ENCODE measurements at regions not wholly inside any gene's neighbourhood (a gene's known extent, or its start where the extent isn't known, plus 50 kb on each side); places are given as distances from the start of the nearest gene placed in this dataset.

DNA sequence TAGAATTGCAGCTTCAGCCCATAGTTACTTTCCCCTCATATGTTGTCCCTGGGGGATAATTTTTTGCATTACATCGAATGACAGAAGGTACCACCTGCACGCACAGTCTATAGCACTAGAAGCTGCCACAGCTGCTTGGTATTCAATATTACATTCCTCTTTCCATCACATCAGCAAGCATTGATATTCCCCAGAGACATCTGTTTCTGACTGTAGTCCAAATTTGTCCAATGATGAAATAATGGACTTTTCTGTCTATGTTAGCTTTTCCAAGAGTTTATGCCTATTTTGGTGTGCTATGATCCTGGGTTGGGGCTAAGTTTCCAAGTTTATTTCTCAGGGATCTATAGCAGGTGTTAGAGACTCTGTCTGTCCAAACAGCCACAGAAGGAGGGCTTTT, 335.4 kb downstream of the LRIG3 start:
- no peak for TF ChIP-seq CREB1 (IDR thresholded peaks at IDR 0.05; ENCODE audit: low read depth)
- TF ChIP-seq TAF1 (IDR thresholded peaks at IDR 0.05; ENCODE audit: low read depth) = no peak
- TF ChIP-seq CEBPB (IDR thresholded peaks at IDR 0.05) = no peak
- no peak for TF ChIP-seq EP300 (IDR thresholded peaks at IDR 0.05; ENCODE audit: borderline replicate concordance)
- TF ChIP-seq FOXM1 (IDR thresholded peaks at IDR 0.05; ENCODE audit: borderline replicate concordance, low read depth) = no peak
- TF ChIP-seq TEAD4 (IDR thresholded peaks at IDR 0.05) = no peak

DNA sequence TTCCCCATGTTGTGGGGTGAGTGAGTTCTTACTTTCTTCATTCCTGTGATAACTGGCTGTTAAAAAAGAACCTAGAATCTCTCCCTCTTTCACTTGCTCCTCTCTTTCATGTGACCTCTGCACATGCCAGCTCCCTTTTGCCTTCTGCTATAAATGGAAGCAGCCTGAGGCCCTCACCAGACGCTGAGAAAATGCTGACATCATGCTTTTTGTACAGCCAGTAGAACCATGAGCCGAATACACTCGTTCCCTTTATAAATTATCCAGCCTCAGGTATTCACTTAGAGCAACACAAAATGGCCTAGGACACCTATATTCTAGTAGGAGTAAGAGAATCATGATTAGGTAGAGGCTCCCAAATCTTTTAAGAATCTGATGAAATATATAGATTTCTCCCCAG, 333.5 kb downstream of the LRIG3 start:
- TF ChIP-seq TAF1 (IDR thresholded peaks at IDR 0.05; ENCODE audit: low read depth) (no peak), RAD21 (IDR thresholded peaks at IDR 0.05; ENCODE audit: low read depth) (no peak), TEAD4 (IDR thresholded peaks at IDR 0.05) (no peak), TCF12 (IDR thresholded peaks at IDR 0.05; ENCODE audit: low read depth) (no peak), EP300 (IDR thresholded peaks at IDR 0.05; ENCODE audit: borderline replicate concordance) (no peak), NFIC (IDR thresholded peaks at IDR 0.05) (no peak), CEBPB (IDR thresholded peaks at IDR 0.05) (no peak), FOXM1 (IDR thresholded peaks at IDR 0.05; ENCODE audit: borderline replicate concordance, low read depth) (no peak), CREB1 (IDR thresholded peaks at IDR 0.05; ENCODE audit: low read depth) (no peak)
- TF ChIP-seq, protein P1, sequence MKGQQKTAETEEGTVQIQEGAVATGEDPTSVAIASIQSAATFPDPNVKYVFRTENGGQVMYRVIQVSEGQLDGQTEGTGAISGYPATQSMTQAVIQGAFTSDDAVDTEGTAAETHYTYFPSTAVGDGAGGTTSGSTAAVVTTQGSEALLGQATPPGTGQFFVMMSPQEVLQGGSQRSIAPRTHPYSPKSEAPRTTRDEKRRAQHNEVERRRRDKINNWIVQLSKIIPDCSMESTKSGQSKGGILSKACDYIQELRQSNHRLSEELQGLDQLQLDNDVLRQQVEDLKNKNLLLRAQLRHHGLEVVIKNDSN (IDR thresholded peaks at IDR 0.05) = no peak
- TF ChIP-seq, protein P2, sequence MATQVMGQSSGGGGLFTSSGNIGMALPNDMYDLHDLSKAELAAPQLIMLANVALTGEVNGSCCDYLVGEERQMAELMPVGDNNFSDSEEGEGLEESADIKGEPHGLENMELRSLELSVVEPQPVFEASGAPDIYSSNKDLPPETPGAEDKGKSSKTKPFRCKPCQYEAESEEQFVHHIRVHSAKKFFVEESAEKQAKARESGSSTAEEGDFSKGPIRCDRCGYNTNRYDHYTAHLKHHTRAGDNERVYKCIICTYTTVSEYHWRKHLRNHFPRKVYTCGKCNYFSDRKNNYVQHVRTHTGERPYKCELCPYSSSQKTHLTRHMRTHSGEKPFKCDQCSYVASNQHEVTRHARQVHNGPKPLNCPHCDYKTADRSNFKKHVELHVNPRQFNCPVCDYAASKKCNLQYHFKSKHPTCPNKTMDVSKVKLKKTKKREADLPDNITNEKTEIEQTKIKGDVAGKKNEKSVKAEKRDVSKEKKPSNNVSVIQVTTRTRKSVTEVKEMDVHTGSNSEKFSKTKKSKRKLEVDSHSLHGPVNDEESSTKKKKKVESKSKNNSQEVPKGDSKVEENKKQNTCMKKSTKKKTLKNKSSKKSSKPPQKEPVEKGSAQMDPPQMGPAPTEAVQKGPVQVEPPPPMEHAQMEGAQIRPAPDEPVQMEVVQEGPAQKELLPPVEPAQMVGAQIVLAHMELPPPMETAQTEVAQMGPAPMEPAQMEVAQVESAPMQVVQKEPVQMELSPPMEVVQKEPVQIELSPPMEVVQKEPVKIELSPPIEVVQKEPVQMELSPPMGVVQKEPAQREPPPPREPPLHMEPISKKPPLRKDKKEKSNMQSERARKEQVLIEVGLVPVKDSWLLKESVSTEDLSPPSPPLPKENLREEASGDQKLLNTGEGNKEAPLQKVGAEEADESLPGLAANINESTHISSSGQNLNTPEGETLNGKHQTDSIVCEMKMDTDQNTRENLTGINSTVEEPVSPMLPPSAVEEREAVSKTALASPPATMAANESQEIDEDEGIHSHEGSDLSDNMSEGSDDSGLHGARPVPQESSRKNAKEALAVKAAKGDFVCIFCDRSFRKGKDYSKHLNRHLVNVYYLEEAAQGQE (IDR thresholded peaks at IDR 0.05; ENCODE audit: low read depth) = no peak

DNA sequence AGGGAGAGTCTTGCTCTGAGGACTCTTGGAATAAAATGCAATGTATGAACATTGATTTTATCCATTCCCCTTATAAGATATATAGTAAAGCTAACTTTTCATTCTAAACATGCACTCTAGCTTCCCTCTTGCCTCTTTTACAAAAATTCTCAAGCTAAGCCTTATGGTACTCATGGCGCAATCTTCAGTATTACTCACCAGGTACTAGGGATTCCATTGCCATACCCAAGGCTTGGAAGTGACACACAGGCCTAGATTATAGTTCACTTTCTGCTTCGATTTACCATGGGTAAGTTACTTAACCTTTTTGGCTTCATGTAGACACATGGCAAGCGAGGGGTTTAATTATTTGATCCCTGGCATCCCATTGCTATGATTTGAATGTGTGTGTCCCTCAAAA, 331.5 kb downstream of the LRIG3 start:
- TF ChIP-seq EP300 (IDR thresholded peaks at IDR 0.05; ENCODE audit: borderline replicate concordance) = no peak
- TF ChIP-seq, protein P2 (IDR thresholded peaks at IDR 0.05; ENCODE audit: low read depth) = no peak

DNA sequence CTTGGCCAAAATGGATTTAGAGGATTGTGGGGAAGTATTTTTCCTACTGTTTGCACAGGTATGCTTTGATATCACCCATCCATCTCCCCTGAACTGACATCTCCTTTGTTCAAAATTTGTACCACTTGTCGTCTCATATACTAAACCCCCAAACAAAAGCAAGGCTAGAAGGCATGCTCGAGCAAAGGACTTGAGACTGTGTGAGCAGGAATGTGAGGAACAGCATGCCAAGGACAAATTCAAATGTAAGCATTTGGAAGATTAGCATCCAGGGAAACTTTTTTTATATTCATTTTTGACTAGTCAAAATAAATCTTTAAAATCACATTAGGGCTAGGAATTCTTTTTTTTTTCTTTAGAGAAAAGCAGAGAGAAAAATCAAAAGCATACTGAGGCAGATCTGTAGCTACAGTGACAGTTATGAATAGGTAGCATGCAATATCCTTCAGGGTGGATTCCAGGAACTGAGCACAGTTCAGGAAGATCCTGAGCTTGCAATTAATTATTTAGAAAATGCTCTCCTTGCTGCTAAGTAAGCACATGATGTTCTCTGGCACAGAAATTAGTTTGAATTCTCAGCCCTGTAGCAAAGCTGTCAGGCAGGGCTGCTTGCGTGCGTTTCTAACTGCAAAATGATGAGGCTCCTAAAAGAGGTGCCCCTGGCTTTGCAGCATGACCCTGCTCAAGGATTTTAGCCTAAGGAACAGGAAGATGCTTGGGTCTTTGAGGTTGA, 327.7 kb downstream of the LRIG3 start:
- no peak for TF ChIP-seq CREB1 (IDR thresholded peaks at IDR 0.05; ENCODE audit: low read depth)
- TF ChIP-seq, protein P3, sequence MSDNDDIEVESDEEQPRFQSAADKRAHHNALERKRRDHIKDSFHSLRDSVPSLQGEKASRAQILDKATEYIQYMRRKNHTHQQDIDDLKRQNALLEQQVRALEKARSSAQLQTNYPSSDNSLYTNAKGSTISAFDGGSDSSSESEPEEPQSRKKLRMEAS (IDR thresholded peaks at IDR 0.05) = no peak
- TF ChIP-seq EP300 (IDR thresholded peaks at IDR 0.05; ENCODE audit: borderline replicate concordance) = no peak
- no peak for TF ChIP-seq ZBTB7A (IDR thresholded peaks at IDR 0.05; ENCODE audit: low read depth)
- TF ChIP-seq FOXM1 (IDR thresholded peaks at IDR 0.05; ENCODE audit: borderline replicate concordance, low read depth) = no peak
- TF ChIP-seq EGR1 (IDR thresholded peaks at IDR 0.05) = no peak
- TF ChIP-seq, protein P2 (IDR thresholded peaks at IDR 0.05; ENCODE audit: low read depth) = no peak
- no peak for TF ChIP-seq YY1 (IDR thresholded peaks at IDR 0.05; ENCODE audit: low read depth)
- TF ChIP-seq CEBPB (IDR thresholded peaks at IDR 0.05) = no peak
- no peak for TF ChIP-seq TAF1 (IDR thresholded peaks at IDR 0.05; ENCODE audit: low read depth)

DNA sequence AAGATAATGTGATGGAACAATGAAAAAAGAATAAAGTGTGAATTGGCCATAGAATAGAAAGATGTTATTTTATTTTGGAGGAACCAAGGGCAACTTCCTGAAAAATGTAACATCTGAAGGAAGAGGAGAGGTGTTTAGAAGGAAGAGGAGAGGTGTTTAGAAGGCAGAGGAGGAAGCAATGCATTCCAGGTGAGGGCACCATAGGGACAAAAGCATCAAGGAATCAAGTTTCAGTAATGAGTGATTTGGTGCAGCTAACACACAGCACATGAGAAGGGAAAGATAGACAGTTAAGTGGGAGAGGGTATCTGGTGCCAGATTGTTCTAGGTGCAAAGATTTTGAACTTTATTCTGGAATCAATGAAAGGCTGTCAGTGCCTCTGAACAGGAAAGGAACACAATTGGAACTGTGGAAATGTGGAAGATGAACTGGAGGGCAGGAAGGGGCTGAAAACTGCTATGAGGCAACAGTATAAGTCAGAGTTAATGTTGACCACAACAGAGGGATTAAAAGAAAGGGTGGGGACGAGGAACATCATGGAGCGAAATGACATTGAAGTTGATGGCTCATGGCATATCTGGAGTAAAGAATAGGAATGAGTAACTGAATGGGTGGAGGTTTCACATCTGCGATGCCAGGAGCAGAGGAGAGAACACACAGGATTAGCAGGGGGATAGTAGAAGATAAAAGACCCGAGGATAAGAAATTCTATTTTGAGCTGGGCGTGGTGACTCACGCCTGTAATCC, 326.6 kb downstream of the LRIG3 start:
- TF ChIP-seq, protein P3 (IDR thresholded peaks at IDR 0.05) = no peak
- TF ChIP-seq TCF12 (IDR thresholded peaks at IDR 0.05; ENCODE audit: low read depth) (no peak), ZBTB7A (IDR thresholded peaks at IDR 0.05; ENCODE audit: low read depth) (no peak)

Data from Ishikawa (cell line).